Endothelial cell of umbilical vein (primary cell): ENCODE measurements at regions not wholly inside any gene's neighbourhood (a gene's known extent, or its start where the extent isn't known, plus 50 kb on each side); places are given as distances from the start of the nearest gene placed in this dataset.

Experiments
- CTCF ChIP-seq, 2 donors: IDR thresholded peaks; 1 replicate in 1 of 2; 2 replicates in 1 of 2; pipeline ENCODE4 v1.5.1; 2011; ENCODE audit warnings: low read length in 2 of 2, mild to moderate bottlenecking in 2 of 2, moderate library complexity in 2 of 2, control low read depth in 1 of 2, inconsistent platforms in 1 of 2, low read depth in 1 of 2; ENCODE audit not compliant: insufficient read depth in 1 of 2; ENCODE audit errors: extremely low read depth in 1 of 2
- EZH2 ChIP-seq: IDR thresholded peaks from 2 replicates; pipeline ENCODE4 v1.6.1; 2012; ENCODE audit warnings: borderline replicate concordance, low read depth, mild to moderate bottlenecking, moderate library complexity, low read length, inconsistent platforms; ENCODE audit not compliant: severe bottlenecking
- JUN ChIP-seq: IDR thresholded peaks from 2 replicates; pipeline ENCODE4 v1.6.1; 2011; ENCODE audit warnings: borderline replicate concordance, low read depth; ENCODE audit not compliant: insufficient read length, insufficient read depth
- POLR2A ChIP-seq: IDR thresholded peaks from 2 replicates; pipeline ENCODE4 v1.6.1; 2012; ENCODE audit warnings: low read depth, mild to moderate bottlenecking, control low read depth, low read length

GRCh38 chr18:78293940-78294541, 685.6 kb upstream of the SALL3 start:
- TF ChIP-seq POLR2A (no peak), CTCF (IDR thresholded peaks at IDR 0.05; ENCODE audit: extremely low read depth in 1 of 2, insufficient read depth in 1 of 2, low read depth in 1 of 2, low read length in 2 of 2) (no peak), JUN (no peak), EZH2 (no peak)
